Psoas muscle (tissue), 7 donors: ENCODE measurements at regions not wholly inside any gene's neighbourhood (a gene's known extent, or its start where the extent isn't known, plus 50 kb on each side); places are given as distances from the start of the nearest gene placed in this dataset.

Experiments
- ATAC-seq, 4 donors: fragments of 200-7000 bp; cut with Tn5 transposase; one replicate each; pipeline ENCODE4 v1.9.1; 2020; ENCODE audit warnings: moderate library complexity in 3 of 4, mild to moderate bottlenecking in 2 of 4
- DNase-seq, 2 donors: peaks; one replicate each; pipeline ENCODE4 v3.0.0-alpha.2; 2020
- H3K27ac ChIP-seq: fragments of 200-600 bp; one replicate; pipeline ENCODE4 v1.8.0; 2022
- H3K27me3 ChIP-seq, 3 donors: fragments of 200-600 bp in 1 of 3; one replicate each; pipeline versions ENCODE4 v1.6.1 to v1.8.0; 2013 to 2022; ENCODE audit warnings: low read length in 2 of 3, mild to moderate bottlenecking in 2 of 3, moderate library complexity in 1 of 3; ENCODE audit not compliant: insufficient read depth in 3 of 3
- H3K36me3 ChIP-seq, 2 donors: fragments of 200-600 bp in 1 of 2; one replicate each; pipeline versions ENCODE4 v1.6.1 to v1.8.0; 2013 to 2022; ENCODE audit warnings: low read depth in 1 of 2, mild to moderate bottlenecking in 1 of 2, moderate library complexity in 1 of 2; ENCODE audit not compliant: insufficient read depth in 1 of 2
- H3K4me1 ChIP-seq: fragments of 200-600 bp; one replicate; pipeline ENCODE4 v1.8.0; 2022
- H3K4me3 ChIP-seq: fragments of 200-600 bp; one replicate; pipeline ENCODE4 v1.8.0; 2022; ENCODE audit warnings: mild to moderate bottlenecking
- H3K9me3 ChIP-seq: fragments of 200-600 bp; one replicate; pipeline ENCODE4 v1.8.0; 2022
- WGBS, 3 donors: extraction: QIAGEN DNeasy Blood & Tissue Kit; methylation state at CpG; one replicate each; pipeline versions ENCODE4 v1.1.6 to v1.1.7; 2013; 5-methylcytosine and 5-hydroxymethylcytosine counted together
- intact Hi-C, 2 donors: fragments of 100-400 bp; cut with DNase I; formaldehyde crosslinking; loops; one replicate each; pipeline versions ENCODE4 v1.11.0 to v1.14.2; 2022
- TF ChIP-seq, protein P1 (sequence below): fragments of 200-600 bp; IDR thresholded peaks from one replicate; pipeline ENCODE4 v1.8.0; 2022; ENCODE audit warnings: antibody characterized with exemption
- donor health status: healthy with polysubstance abuse.
- donor health status: DM: no; HTN: no; CAD: no; lungs with moderate emphysema.
- donor health status: Bipolar disorder and iron deficiency.
- donor health status: healthy.
- donor health status: DM: yes; HTN: yes; CAD: no.
- donor health status: DM: no; HTN: no; CAD: no.
- donor health status: DM: yes; HTN: yes; CAD: no.

DNA sequence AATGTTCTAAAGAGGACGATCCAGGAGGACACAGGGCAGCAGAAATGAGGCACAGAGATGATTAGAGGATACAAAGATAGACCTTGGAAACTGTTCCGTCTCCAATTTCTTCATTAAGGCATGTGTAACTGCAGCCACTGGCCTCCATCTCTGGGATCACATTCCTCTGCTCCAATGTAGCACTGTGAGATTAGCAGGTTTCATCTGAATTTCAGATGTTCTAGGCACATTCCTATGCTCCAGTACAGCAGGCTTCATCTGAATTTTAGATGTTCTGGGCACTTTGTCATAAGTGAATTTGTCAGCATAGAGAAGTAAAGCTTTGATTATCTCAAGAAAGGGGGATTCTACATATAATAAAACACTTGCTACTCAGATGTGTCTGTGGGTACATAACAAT is 671.4 kb downstream of the MTRR start:
- intact Hi-C loops: no loop called here
- no peaks in the 10 kb centered on the region for H3K4me1 ChIP-seq
- DNase-seq (no peak), ATAC-seq (no peak)
- TF ChIP-seq, protein P1, sequence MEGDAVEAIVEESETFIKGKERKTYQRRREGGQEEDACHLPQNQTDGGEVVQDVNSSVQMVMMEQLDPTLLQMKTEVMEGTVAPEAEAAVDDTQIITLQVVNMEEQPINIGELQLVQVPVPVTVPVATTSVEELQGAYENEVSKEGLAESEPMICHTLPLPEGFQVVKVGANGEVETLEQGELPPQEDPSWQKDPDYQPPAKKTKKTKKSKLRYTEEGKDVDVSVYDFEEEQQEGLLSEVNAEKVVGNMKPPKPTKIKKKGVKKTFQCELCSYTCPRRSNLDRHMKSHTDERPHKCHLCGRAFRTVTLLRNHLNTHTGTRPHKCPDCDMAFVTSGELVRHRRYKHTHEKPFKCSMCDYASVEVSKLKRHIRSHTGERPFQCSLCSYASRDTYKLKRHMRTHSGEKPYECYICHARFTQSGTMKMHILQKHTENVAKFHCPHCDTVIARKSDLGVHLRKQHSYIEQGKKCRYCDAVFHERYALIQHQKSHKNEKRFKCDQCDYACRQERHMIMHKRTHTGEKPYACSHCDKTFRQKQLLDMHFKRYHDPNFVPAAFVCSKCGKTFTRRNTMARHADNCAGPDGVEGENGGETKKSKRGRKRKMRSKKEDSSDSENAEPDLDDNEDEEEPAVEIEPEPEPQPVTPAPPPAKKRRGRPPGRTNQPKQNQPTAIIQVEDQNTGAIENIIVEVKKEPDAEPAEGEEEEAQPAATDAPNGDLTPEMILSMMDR: no peak
- H3K27me3 ChIP-seq: no peaks in the 10 kb centered on the region
- no peaks in the 10 kb centered on the region for H3K36me3 ChIP-seq
- 63 to 70% (median 69%) methylated on average over 2 of the region's 2 CpGs for WGBS, 3 donors
- no peak overlapping the region for H3K27ac ChIP-seq
- no peaks in the 10 kb centered on the region for H3K9me3 ChIP-seq
- H3K4me3 ChIP-seq: no peak overlapping the region

DNA sequence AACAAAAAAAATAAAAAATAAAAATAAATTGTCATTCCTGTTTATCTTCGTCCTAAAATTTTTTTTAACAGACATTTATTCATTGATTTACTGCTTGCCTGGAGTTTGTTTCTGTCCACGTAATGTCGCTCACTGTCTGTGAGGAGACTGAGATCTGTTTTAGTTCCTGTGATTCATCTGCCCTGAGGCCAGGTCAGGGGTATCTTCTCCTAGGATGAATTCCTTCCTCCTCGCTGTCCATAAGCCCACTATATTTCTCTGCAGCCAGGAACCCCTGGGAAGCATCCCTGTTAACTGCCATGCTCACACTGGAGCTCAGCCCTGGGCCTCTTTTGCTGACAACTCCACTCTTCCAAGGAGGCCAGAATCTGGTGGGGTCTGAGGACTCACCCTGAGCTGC is 682.0 kb downstream of the MTRR start:
- H3K9me3 ChIP-seq: peaks cover 20% of the 10 kb centered on the region
- H3K27me3 ChIP-seq: no peaks in the 10 kb centered on the region
- no peaks in the 10 kb centered on the region for H3K36me3 ChIP-seq
- H3K4me1 ChIP-seq: no peaks in the 10 kb centered on the region
- intact Hi-C loops: no loop called here
- no peak overlapping the region for H3K27ac ChIP-seq
- 77 to 83% (median 81%) methylated on average over 4 of the region's 4 CpGs for WGBS, 3 donors
- TF ChIP-seq, protein P1: no peak
- DNase-seq (no peak), ATAC-seq (no peak)
- no peak overlapping the region for H3K4me3 ChIP-seq

DNA sequence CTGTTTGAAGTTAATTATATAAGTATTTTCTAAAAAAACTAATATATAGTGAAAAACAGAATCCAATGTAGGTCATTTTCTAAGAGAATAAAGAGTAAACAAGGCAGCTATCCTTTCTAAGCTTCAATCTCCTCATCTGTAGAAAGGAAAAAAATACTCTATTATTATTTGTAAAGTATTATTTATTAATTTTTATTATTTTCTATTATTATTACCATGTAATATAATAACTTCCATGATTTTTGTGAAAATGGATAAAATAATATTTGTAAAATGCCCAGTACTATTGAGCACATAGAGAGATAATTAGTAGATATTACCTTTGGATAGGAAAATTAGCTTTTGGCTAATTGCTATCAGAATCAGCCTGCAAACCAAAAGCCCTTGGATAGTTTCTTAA is 684.4 kb downstream of the MTRR start:
- TF ChIP-seq, protein P1: no peak
- H3K4me3 ChIP-seq: no peak overlapping the region
- ATAC-seq: no peak
- intact Hi-C loops: no loop called here
- no peaks in the 10 kb centered on the region for H3K27me3 ChIP-seq
- no peak for DNase-seq
- peaks cover 26% of the 10 kb centered on the region for H3K9me3 ChIP-seq
- no peaks in the 10 kb centered on the region for H3K36me3 ChIP-seq
- no peak overlapping the region for H3K27ac ChIP-seq
- no peaks in the 10 kb centered on the region for H3K4me1 ChIP-seq

DNA sequence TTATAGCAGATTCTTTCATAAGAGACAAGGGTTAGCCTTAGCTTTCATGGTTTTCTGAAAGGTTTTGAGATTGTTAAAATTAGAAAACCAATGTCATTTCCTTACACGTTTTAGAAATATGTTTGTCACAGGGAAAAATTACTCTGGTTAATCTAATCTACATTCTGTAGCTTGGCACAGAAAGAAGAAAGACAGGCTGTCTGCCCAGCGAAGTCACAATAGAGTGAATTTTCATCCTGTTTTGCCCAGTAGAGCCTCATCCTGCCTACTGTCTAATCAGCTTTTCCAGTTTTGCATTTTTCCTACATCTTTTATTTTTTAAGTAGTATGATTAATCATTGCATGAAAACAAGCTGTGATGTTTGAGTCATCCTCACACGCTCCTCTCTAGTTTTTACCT is 688.8 kb downstream of the MTRR start:
- intact Hi-C loops: no loop called here
- peaks cover 26% of the 10 kb centered on the region for H3K9me3 ChIP-seq

DNA sequence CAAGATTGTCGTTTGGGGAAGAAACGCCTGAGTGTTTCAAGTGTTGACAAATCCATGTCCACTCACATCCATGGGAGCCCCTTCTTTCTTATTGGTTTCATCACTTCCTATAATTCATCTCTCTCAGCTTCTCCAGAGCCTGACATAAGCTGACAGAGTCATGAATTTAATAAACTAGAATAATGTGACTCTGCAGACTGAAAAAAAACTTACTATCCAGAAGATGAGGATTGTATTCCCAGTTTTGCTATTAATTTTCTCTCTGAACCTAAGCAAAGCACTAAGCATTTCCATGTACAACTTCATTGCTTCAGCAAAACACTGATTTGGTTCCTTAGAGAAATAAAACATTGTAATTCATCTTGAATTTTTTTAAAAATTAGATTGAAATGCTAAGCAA is 691.8 kb downstream of the MTRR start:
- no peak overlapping the region for H3K27ac ChIP-seq
- TF ChIP-seq, protein P1: no peak
- no peak for ATAC-seq
- 34 to 73% (median 67%) methylated on average over 2 of the region's 2 CpGs for WGBS, 3 donors
- no peak overlapping the region for H3K4me3 ChIP-seq
- H3K36me3 ChIP-seq: no peaks in the 10 kb centered on the region
- H3K4me1 ChIP-seq: no peaks in the 10 kb centered on the region
- peaks cover 7% of the 10 kb centered on the region for H3K9me3 ChIP-seq
- intact Hi-C loops: no loop called here
- no peak for DNase-seq
- H3K27me3 ChIP-seq: no peaks in the 10 kb centered on the region

More for the DNA sequence above, 688.8 kb downstream of the MTRR start:
- DNase-seq (no peak), ATAC-seq (no peak)
- WGBS, 3 donors: 63 to 67% (median 66%) methylated on average over 3 of the region's 3 CpGs
- no peaks in the 10 kb centered on the region for H3K4me1 ChIP-seq
- no peaks in the 10 kb centered on the region for H3K36me3 ChIP-seq
- H3K27ac ChIP-seq: no peak overlapping the region
- H3K4me3 ChIP-seq: no peak overlapping the region
- TF ChIP-seq, protein P1: no peak
- H3K27me3 ChIP-seq: no peaks in the 10 kb centered on the region
